MM.1S (cell line): ENCODE measurements at regions not wholly inside any gene's neighbourhood (a gene's known extent, or its start where the extent isn't known, plus 50 kb on each side); places are given as distances from the start of the nearest gene placed in this dataset.

Source experiments
- DNase-seq: peaks from one replicate; pipeline ENCODE4 v3.0.0-alpha.2; 2015
- H2AFZ ChIP-seq: fragments of 300-600 bp; sonication (generic); 2 replicates; pipeline ENCODE4 v1.6.0; 2016; ENCODE audit warnings: antibody characterized with exemption, low read length
- H3F3A ChIP-seq: fragments of 300-600 bp; sonication (generic); 2 replicates; pipeline ENCODE4 v1.6.1; 2016; ENCODE audit warnings: mild to moderate bottlenecking, antibody characterized with exemption, low read length, moderate library complexity, mixed read lengths; ENCODE audit not compliant: insufficient read depth
- H3K27ac ChIP-seq: fragments of 300-600 bp; sonication (generic); 2 replicates; pipeline ENCODE4 v1.5.1; 2016; ENCODE audit warnings: mild to moderate bottlenecking, low read length
- H3K27me3 ChIP-seq: fragments of 300-600 bp; sonication (generic); replicated peaks from 2 replicates; pipeline ENCODE4 v1.6.0; 2016; ENCODE audit warnings: low read length; ENCODE audit not compliant: insufficient read depth
- H3K36me3 ChIP-seq: fragments of 300-600 bp; sonication (generic); replicated peaks from 2 replicates; pipeline ENCODE4 v1.6.1; 2016; ENCODE audit warnings: mild to moderate bottlenecking, low read length, mixed read lengths; ENCODE audit not compliant: insufficient read depth
- H3K4me1 ChIP-seq: fragments of 300-600 bp; sonication (generic); 2 replicates; pipeline ENCODE4 v1.6.1; 2016; ENCODE audit warnings: low read length, mixed read lengths
- H3K4me2 ChIP-seq: fragments of 300-600 bp; sonication (generic); 2 replicates; pipeline ENCODE4 v1.6.0; 2016; ENCODE audit warnings: low read depth, low read length
- H3K4me3 ChIP-seq: fragments of 300-600 bp; sonication (generic); 2 replicates; pipeline ENCODE4 v1.5.1; 2016; ENCODE audit warnings: low read length, mixed read lengths
- H3K79me2 ChIP-seq: fragments of 300-600 bp; sonication (generic); 2 replicates; pipeline ENCODE4 v1.6.1; 2016; ENCODE audit warnings: mixed run types, low read length, mixed read lengths
- H3K9ac ChIP-seq: fragments of 300-600 bp; sonication (generic); 2 replicates; pipeline ENCODE4 v1.6.1; 2016; ENCODE audit warnings: low read length, mixed read lengths
- H3K9me2 ChIP-seq: fragments of 300-600 bp; sonication (generic); replicated peaks from 2 replicates; pipeline ENCODE4 v1.6.1; 2016; ENCODE audit warnings: mild to moderate bottlenecking, low read length, mixed read lengths; ENCODE audit not compliant: insufficient read depth
- H3K9me3 ChIP-seq: fragments of 300-600 bp; sonication (generic); replicated peaks from 2 replicates; pipeline ENCODE4 v1.6.1; 2016; ENCODE audit warnings: mild to moderate bottlenecking, low read length, mixed read lengths; ENCODE audit not compliant: insufficient read depth
- H4K20me1 ChIP-seq: fragments of 300-600 bp; sonication (generic); 2 replicates; pipeline ENCODE4 v1.6.1; 2016; ENCODE audit warnings: mild to moderate bottlenecking, low read length, moderate library complexity, mixed read lengths; ENCODE audit not compliant: insufficient read depth
- EZH2 ChIP-seq: fragments of 300-600 bp; sonication (generic); optimal IDR thresholded peaks from 2 replicates; pipeline ENCODE3; 2017; ENCODE audit warnings: low read depth, mild to moderate bottlenecking, antibody characterized with exemption, low read length, mixed read lengths
- EZH2phosphoT487 ChIP-seq: fragments of 300-600 bp; sonication (generic); IDR thresholded peaks from 2 replicates; pipeline ENCODE4 v1.6.1; 2018; ENCODE audit warnings: antibody characterized with exemption, low read length
- TF ChIP-seq, protein P1 (sequence below): fragments of 300-600 bp; sonication (generic); IDR thresholded peaks from 2 replicates; pipeline ENCODE4 v1.5.1; 2016; ENCODE audit warnings: antibody characterized with exemption, low read length, mixed read lengths

- H3K4me1 ChIP-seq: peaks cover 9% of the 10 kb centered on the region; the same call in 1 of the 2 replicates
These were observed 67.7 kb downstream of the SMIM20 start for GRCh38 chr4:25981749-25982148.

DNA sequence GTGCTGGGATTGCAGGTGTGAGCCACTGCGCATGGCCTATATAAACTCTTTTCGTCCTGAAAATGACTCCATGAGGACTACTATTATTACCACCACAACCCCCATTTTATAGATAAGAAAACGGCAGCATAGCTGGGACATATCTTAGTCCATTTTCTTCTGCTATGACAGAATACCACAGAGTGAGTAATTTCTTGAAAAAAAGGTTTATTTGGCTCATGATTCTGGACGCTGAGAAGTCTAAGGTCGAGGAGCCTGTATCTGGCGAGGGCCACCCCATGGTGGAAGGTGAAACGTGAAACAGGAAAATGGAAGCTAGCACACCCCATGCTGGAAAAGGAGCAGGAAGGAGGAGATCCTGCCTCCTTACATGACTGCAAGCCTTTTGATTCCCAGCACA, 68.9 kb downstream of the SMIM20 start:
- Histone ChIP-seq H3K9ac (no peak overlapping the region), H3K4me2 (no peak overlapping the region), H4K20me1 (no peaks in the 10 kb centered on the region), H3K4me3 (no peak overlapping the region), H3K9me2 (no peaks in the 10 kb centered on the region), H2AFZ (no peak overlapping the region), H3F3A (no peaks in the 10 kb centered on the region), H3K27me3 (no peaks in the 10 kb centered on the region), H3K4me1 (peaks cover 12% of the 10 kb centered on the region; the same call in 1 of the 2 replicates), H3K9me3 (no peaks in the 10 kb centered on the region), H3K36me3 (no peaks in the 10 kb centered on the region), H3K27ac (no peak overlapping the region), H3K79me2 (no peaks in the 10 kb centered on the region)
- DNase-seq: no peak
- TF ChIP-seq EZH2 (no peak), EZH2phosphoT487 (no peak)
- TF ChIP-seq, protein P1, sequence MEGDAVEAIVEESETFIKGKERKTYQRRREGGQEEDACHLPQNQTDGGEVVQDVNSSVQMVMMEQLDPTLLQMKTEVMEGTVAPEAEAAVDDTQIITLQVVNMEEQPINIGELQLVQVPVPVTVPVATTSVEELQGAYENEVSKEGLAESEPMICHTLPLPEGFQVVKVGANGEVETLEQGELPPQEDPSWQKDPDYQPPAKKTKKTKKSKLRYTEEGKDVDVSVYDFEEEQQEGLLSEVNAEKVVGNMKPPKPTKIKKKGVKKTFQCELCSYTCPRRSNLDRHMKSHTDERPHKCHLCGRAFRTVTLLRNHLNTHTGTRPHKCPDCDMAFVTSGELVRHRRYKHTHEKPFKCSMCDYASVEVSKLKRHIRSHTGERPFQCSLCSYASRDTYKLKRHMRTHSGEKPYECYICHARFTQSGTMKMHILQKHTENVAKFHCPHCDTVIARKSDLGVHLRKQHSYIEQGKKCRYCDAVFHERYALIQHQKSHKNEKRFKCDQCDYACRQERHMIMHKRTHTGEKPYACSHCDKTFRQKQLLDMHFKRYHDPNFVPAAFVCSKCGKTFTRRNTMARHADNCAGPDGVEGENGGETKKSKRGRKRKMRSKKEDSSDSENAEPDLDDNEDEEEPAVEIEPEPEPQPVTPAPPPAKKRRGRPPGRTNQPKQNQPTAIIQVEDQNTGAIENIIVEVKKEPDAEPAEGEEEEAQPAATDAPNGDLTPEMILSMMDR: no peak

More at GRCh38 chr4:25981749-25982148, 67.7 kb downstream of the SMIM20 start:
- H3K27ac ChIP-seq: no peak overlapping the region
- H3K36me3 ChIP-seq: no peaks in the 10 kb centered on the region
- no peak overlapping the region for H2AFZ ChIP-seq
- no peak for DNase-seq
- no peaks in the 10 kb centered on the region for H4K20me1 ChIP-seq
- no peaks in the 10 kb centered on the region for H3F3A ChIP-seq
- H3K9me2 ChIP-seq: no peaks in the 10 kb centered on the region
- no peaks in the 10 kb centered on the region for H3K9me3 ChIP-seq
- no peaks in the 10 kb centered on the region for H3K79me2 ChIP-seq
- no peaks in the 10 kb centered on the region for H3K27me3 ChIP-seq
- H3K4me2 ChIP-seq: no peak overlapping the region
- TF ChIP-seq, protein P1: no peak
- TF ChIP-seq EZH2phosphoT487 (no peak), EZH2 (no peak)
- no peak overlapping the region for H3K4me3 ChIP-seq
- H3K9ac ChIP-seq: no peak overlapping the region

DNA sequence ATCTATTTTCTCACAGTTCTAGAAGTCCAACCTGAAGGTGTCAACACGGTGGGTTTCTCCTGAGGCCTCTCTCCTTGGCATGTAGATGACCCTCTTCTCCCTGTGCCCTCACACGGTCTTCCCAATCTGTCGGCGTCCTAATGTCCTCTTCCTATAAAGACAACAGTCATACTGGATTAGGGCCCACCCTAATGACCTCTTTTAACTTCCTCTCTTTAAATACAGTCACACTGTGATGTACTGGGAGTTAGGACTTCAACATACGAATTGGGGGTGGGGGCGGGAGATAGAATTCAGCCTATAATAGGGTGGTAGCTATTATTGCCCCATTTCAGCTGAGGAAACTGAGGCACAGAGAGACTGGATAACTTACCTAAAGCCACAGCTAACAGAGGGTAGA, 70.2 kb downstream of the SMIM20 start:
- no peak for DNase-seq
- Histone ChIP-seq H3K9me3 (no peaks in the 10 kb centered on the region), H3K27ac (no peak overlapping the region), H3K4me1 (peaks cover 13% of the 10 kb centered on the region; the same call in 1 of the 2 replicates), H3K9me2 (no peaks in the 10 kb centered on the region), H3K79me2 (no peaks in the 10 kb centered on the region), H2AFZ (no peak overlapping the region), H3K36me3 (no peaks in the 10 kb centered on the region), H4K20me1 (no peaks in the 10 kb centered on the region), H3K4me3 (no peak overlapping the region), H3K27me3 (no peaks in the 10 kb centered on the region), H3K9ac (no peak overlapping the region), H3K4me2 (no peak overlapping the region), H3F3A (no peaks in the 10 kb centered on the region)
- TF ChIP-seq, protein P1: no peak
- no peak for TF ChIP-seq EZH2phosphoT487
- TF ChIP-seq EZH2: no peak
